Germinal center (tissue), 1 donor: ENCODE measurements at regions not wholly inside any gene's neighbourhood (a gene's known extent, or its start where the extent isn't known, plus 50 kb on each side); places are given as distances from the start of the nearest gene placed in this dataset.

ENCODE experiments used
- DNase-seq: peaks from one replicate; pipeline ENCODE4 v3.0.0; 2012; ENCODE audit warnings: mixed read lengths, low spot score

- DNase-seq, result no peak
Observed at GRCh38 chr20:39106791-39107190, 144.6 kb downstream of the DHX35 start.

- DNase-seq, result no peak
Observed at GRCh38 chr20:39105551-39105950, 143.4 kb downstream of the DHX35 start.

- no peak for DNase-seq
Observed at GRCh38 chr20:39103732-39104131, 141.6 kb downstream of the DHX35 start.

DNA sequence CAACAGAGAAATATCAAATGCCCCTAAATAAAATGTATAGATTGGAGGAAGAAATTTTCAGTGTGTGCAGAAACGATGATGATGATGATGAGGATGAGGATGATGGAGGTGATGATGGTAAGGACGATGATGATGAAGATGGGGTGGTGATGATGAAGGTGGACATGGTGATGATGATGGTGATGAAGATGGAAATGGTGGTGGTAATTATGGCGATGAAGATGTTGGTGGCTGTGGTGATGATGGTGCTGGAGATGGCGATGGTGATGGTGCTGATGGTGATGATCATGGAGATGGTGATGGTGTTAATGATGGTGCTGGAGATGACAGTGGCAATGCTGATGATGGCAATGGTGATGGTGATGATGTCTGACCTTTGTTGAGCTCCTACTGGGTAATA lies 141.2 kb downstream of the DHX35 start:
- DNase-seq, result no peak

DNA sequence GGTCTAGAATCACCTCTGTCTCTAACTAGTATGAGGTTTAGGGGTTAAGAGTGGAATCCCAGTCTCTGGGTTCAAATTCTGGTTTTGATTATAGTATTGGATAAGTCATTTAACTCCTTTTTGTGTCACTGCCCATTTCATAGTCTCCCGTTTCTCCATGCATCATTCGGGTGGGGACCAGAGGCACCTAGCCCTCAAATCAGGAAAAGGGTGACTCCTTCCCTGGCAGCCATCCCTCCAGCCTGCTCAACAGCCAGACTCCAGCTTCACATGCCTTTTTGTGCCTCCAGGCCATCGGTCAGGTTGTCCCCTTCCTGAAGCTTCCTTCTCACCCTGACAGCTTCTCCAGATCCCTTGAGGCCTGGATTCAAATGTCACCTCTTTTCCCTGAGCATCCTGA lies 139.8 kb downstream of the DHX35 start:
- DNase-seq, result no peak

- no peak for DNase-seq
Observed at GRCh38 chr20:39100691-39101090, 138.5 kb downstream of the DHX35 start.

DNA sequence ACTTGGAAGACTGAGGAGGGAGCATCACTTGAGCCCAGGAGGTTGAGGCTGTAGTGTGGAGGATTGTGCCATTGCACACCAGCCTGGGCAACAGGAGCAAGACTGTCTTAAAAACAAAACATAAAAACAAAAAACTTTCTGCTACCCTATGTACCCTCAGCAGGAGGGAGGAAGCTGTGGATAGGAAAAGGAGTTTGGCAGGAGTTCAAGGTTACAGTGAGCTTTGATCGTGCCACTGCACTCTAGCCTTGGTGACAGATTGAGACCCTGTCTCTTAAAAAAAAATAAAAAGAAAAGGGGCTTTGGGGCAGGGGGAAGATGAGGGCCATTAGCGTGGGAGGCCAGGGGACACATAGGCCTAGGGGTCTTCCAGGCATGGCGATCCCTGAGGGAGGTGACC lies 135.7 kb downstream of the DHX35 start:
- DNase-seq, result no peak

- DNase-seq, result no peak
Observed at GRCh38 chr20:39095870-39096269, 133.7 kb downstream of the DHX35 start.

DNA sequence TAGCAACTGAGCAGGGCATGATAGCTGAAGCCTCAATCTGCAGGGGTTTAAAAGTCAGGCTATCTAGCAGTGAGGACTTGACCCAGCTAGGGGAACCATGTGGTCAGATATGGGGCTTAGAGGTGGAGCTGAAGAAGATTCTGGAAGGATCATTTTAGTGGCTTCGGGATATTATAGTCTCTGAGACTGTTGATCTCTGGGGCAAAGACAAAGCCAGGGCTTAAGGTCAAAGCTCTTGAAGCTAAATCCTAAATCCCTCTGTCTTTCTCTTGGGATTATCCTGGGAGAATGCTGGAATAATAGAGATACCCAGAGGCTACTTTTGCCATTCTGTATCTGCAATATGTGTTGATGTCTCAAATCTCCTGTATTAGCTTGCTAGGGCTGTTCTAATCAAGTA lies 132.2 kb downstream of the DHX35 start:
- DNase-seq, result no peak

GRCh38 chr20:39092733-39093410 lies 130.7 kb downstream of the DHX35 start:
- DNase-seq, result no peak

DNA sequence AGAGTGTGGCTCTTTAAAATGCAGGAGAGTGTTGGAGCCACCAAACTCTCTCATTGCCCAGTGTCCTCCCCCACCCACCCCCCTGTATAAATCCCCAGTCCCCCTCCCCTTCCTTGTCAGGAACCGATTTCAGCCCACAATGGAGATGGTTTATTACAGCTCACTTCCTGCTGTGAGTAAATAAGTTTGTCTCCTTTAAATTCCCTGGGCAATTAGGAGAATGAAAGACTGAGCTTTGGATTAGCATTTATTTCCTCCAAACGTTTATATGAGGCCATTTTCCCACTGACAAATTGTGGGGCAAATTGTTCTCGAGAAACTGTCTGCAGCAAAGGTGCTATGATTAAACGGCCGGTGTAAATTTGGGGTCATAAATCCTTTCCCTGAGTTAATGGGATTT lies 128.8 kb downstream of the DHX35 start:
- no peak for DNase-seq

GRCh38 chr20:39089797-39090196 lies 127.7 kb downstream of the DHX35 start:
- no peak for DNase-seq
